ENCODE measurements at regions not wholly inside any gene's neighbourhood (a gene's known extent, or its start where the extent isn't known, plus 50 kb on each side); places are given as distances from the start of the nearest gene placed in this dataset.

- ATAC-seq = no peak
- no peak for TF ChIP-seq EP300 (IDR thresholded peaks at IDR 0.05)
- TF ChIP-seq POLR2A (IDR thresholded peaks at IDR 0.05) = no peak
- no peak for TF ChIP-seq POLR2AphosphoS5 (IDR thresholded peaks at IDR 0.05)
- TF ChIP-seq, protein P1, sequence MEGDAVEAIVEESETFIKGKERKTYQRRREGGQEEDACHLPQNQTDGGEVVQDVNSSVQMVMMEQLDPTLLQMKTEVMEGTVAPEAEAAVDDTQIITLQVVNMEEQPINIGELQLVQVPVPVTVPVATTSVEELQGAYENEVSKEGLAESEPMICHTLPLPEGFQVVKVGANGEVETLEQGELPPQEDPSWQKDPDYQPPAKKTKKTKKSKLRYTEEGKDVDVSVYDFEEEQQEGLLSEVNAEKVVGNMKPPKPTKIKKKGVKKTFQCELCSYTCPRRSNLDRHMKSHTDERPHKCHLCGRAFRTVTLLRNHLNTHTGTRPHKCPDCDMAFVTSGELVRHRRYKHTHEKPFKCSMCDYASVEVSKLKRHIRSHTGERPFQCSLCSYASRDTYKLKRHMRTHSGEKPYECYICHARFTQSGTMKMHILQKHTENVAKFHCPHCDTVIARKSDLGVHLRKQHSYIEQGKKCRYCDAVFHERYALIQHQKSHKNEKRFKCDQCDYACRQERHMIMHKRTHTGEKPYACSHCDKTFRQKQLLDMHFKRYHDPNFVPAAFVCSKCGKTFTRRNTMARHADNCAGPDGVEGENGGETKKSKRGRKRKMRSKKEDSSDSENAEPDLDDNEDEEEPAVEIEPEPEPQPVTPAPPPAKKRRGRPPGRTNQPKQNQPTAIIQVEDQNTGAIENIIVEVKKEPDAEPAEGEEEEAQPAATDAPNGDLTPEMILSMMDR (IDR thresholded peaks at IDR 0.05) = no peak
- H3K36me3 ChIP-seq = no peaks in the 10 kb centered on the region
Measured at GRCh38 chr11:130806746-130807145, 109.5 kb downstream of the SNX19 start.

GRCh38 chr11:130808541-130808940 lies 107.7 kb downstream of the SNX19 start:
- Histone ChIP-seq H3K27ac (no peak overlapping the region), H3K4me1 (no peaks in the 10 kb centered on the region), H3K27me3 (no peaks in the 10 kb centered on the region), H3K9me3 (no peaks in the 10 kb centered on the region), H3K36me3 (no peaks in the 10 kb centered on the region), H3K4me3 (no peak overlapping the region)
- 100% methylated on average over 1 of the region's 1 CpG for WGBS, 2 donors (ENCODE audit: low coverage in 1 of 2)
- no peak for TF ChIP-seq POLR2AphosphoS5 (IDR thresholded peaks at IDR 0.05)
- TF ChIP-seq, protein P1 (IDR thresholded peaks at IDR 0.05) = no peak
- TF ChIP-seq POLR2A (IDR thresholded peaks at IDR 0.05) = no peak
- no peak for TF ChIP-seq EP300 (IDR thresholded peaks at IDR 0.05)
- ATAC-seq = no peak

More at GRCh38 chr11:130806746-130807145, 109.5 kb downstream of the SNX19 start:
- H3K27me3 ChIP-seq = no peaks in the 10 kb centered on the region
- H3K9me3 ChIP-seq = no peaks in the 10 kb centered on the region
- WGBS, 2 donors (ENCODE audit: low coverage in 1 of 2) = 29 to 69% methylated on average over 2 of the region's 3 CpGs
- H3K4me3 ChIP-seq = no peak overlapping the region
- H3K27ac ChIP-seq = no peak overlapping the region
- H3K4me1 ChIP-seq = no peaks in the 10 kb centered on the region

- Histone ChIP-seq H3K27me3 (no peaks in the 10 kb centered on the region), H3K9me3 (no peaks in the 10 kb centered on the region), H3K4me1 (no peaks in the 10 kb centered on the region), H3K4me3 (no peak overlapping the region), H3K27ac (no peak overlapping the region), H3K36me3 (no peaks in the 10 kb centered on the region)
- ATAC-seq = no peak
- 90% methylated on average over 8 of the region's 8 CpGs for WGBS, 2 donors (ENCODE audit: low coverage in 1 of 2)
- TF ChIP-seq POLR2A (IDR thresholded peaks at IDR 0.05) (no peak), EP300 (IDR thresholded peaks at IDR 0.05) (no peak)
- TF ChIP-seq, protein P1 (IDR thresholded peaks at IDR 0.05) = no peak
Measured at GRCh38 chr11:130813196-130813595, 103.1 kb downstream of the SNX19 start.

- 93 to 100% methylated on average over 1 to 2 of the region's 3 CpGs for WGBS, 2 donors (ENCODE audit: low coverage in 1 of 2)
- no peak overlapping the region for H3K27ac ChIP-seq
- ATAC-seq = no peak
- no peaks in the 10 kb centered on the region for H3K36me3 ChIP-seq
- no peak overlapping the region for H3K4me3 ChIP-seq
- no peaks in the 10 kb centered on the region for H3K27me3 ChIP-seq
- H3K4me1 ChIP-seq = no peaks in the 10 kb centered on the region
- H3K9me3 ChIP-seq = no peaks in the 10 kb centered on the region
- TF ChIP-seq POLR2A (IDR thresholded peaks at IDR 0.05) (no peak), EP300 (IDR thresholded peaks at IDR 0.05) (no peak)
- TF ChIP-seq, protein P1 (IDR thresholded peaks at IDR 0.05) = no peak
Measured at GRCh38 chr11:130813638-130814037, 102.6 kb downstream of the SNX19 start.

DNA sequence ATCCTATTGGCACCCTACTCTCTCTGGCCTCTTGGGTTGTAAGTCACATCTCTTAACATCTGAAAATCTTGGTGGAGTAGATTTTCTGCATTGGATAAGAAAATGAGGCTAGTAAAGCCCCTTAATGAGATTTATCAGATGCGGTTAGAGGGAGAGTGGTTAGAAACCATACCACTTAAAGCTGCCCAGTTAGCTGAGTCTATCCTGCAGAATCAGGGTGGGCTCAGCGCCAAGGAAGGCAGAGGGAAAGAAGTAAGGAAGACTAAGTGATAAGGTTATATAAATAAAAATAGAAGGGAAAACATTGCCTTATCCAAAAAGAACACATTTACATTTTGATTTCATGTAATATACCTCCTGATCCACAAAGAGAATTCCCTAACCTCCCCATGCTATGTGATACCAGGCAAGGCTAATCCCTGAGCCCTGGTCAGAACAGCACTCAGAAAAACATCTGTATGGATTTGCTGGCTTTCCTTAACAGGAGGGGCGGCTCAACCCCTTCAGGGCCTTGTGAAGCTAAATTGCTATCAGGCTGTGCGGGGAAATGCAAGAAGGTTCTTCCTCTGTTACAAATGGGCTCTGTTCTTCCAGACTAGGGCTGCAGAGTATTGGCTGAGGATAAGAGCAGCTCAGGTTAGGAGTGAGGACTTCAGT lies 101.7 kb downstream of the SNX19 start:
- 83 to 95% methylated on average over 2 to 3 of the region's 4 CpGs for WGBS, 2 donors (ENCODE audit: low coverage in 1 of 2)
- Histone ChIP-seq H3K27ac (no peak overlapping the region), H3K27me3 (no peaks in the 10 kb centered on the region), H3K9me3 (no peaks in the 10 kb centered on the region), H3K36me3 (no peaks in the 10 kb centered on the region), H3K4me3 (no peak overlapping the region), H3K4me1 (no peaks in the 10 kb centered on the region)
- ATAC-seq = no peak
- TF ChIP-seq POLR2A (IDR thresholded peaks at IDR 0.05) (no peak), EP300 (IDR thresholded peaks at IDR 0.05) (no peak), POLR2AphosphoS5 (IDR thresholded peaks at IDR 0.05) (no peak)
- TF ChIP-seq, protein P1 (IDR thresholded peaks at IDR 0.05) = no peak
